Activated T-helper 17 cell treated with anti-CD3 and anti-CD28 coated beads, Interleukin-2, amount 50 U/mL, for 72 hours (primary cell): ENCODE measurements at regions not wholly inside any gene's neighbourhood (a gene's known extent, or its start where the extent isn't known, plus 50 kb on each side); places are given as distances from the start of the nearest gene placed in this dataset.

Experiments used
- ATAC-seq: fragments of 150-1000 bp; cut with Tn5 transposase; replicated peaks from 2 replicates; pipeline ENCODE4 v1.10.0; 2021; ENCODE audit warnings: mild to moderate bottlenecking, moderate library complexity
- H3K27ac Mint-ChIP-seq: one replicate; pipeline ENCODE4 v1.8.0; 2022; ENCODE audit warnings: mixed read lengths
- H3K27me3 Mint-ChIP-seq: one replicate; pipeline ENCODE4 v1.8.0; 2022; ENCODE audit warnings: mixed read lengths
- H3K36me3 Mint-ChIP-seq: one replicate; pipeline ENCODE4 v1.8.0; 2022; ENCODE audit warnings: low read depth, mild to moderate bottlenecking, mixed read lengths
- H3K4me1 Mint-ChIP-seq: one replicate; pipeline ENCODE4 v1.8.0; 2022; ENCODE audit warnings: mixed read lengths
- H3K4me3 Mint-ChIP-seq: one replicate; pipeline ENCODE4 v1.8.0; 2022; ENCODE audit warnings: mild to moderate bottlenecking, mixed read lengths
- H3K9me3 Mint-ChIP-seq: one replicate; pipeline ENCODE4 v1.8.0; 2022; ENCODE audit warnings: mixed read lengths

DNA sequence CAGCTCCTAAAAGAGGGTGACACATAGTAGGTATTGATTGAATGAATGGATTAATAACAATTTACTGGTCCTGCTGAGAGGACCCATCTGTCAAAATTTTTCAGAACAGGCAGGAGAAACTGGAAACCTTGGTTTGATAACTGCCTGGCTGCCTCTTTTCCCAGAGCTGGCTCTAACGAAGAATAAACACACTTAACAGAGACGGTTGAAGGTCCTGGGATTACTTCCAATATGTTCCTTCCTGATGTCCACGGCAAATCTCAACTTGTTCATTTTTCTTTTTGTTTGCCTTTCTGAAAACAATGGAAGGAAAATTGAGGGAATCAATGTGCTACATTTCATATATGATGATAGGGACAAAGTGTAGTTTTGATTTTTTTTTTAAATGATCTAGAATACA lies 76.5 kb upstream of the SYT13 start:
- no peaks in the 10 kb centered on the region for H3K36me3 Mint-ChIP-seq
- H3K4me3 Mint-ChIP-seq: no peak overlapping the region
- no peaks in the 10 kb centered on the region for H3K9me3 Mint-ChIP-seq

GRCh38 chr11:45361551-45361950 lies 75.4 kb upstream of the SYT13 start:
- no peaks in the 10 kb centered on the region for H3K9me3 Mint-ChIP-seq
- peaks cover 11% of the 10 kb centered on the region for H3K27me3 Mint-ChIP-seq
- ATAC-seq: no peak
- no peak overlapping the region for H3K4me3 Mint-ChIP-seq
- no peaks in the 10 kb centered on the region for H3K36me3 Mint-ChIP-seq
- no peak overlapping the region for H3K27ac Mint-ChIP-seq
- no peaks in the 10 kb centered on the region for H3K4me1 Mint-ChIP-seq

More for the DNA sequence above, 76.5 kb upstream of the SYT13 start:
- Mint-ChIP-seq H3K27me3 (peaks cover 11% of the 10 kb centered on the region), H3K27ac (no peak overlapping the region), H3K4me1 (no peaks in the 10 kb centered on the region)
- ATAC-seq: no peak

DNA sequence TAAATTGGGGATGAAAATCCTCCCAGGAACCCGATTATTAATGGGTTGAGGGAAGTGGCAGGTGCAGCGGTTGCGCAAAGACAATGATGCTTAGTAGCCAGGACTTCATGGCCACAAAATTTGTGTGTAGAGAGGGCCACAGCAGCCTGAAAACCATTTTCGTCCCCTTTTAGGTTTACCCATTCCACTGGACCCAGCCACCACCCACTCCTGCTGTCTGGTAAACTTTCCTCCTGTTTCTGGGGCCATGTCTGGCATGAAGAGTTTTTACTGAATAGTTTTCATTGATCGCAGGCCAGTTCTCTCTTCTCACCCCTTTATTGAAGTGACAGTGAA lies 69.5 kb upstream of the SYT13 start:
- Mint-ChIP-seq H3K4me1 (no peaks in the 10 kb centered on the region), H3K27ac (peak overlapping the region; percentile 87), H3K9me3 (peaks cover 3% of the 10 kb centered on the region), H3K36me3 (no peaks in the 10 kb centered on the region), H3K27me3 (no peaks in the 10 kb centered on the region), H3K4me3 (peak overlapping the region; percentile 72)
- ATAC-seq: peak; percentile 13

DNA sequence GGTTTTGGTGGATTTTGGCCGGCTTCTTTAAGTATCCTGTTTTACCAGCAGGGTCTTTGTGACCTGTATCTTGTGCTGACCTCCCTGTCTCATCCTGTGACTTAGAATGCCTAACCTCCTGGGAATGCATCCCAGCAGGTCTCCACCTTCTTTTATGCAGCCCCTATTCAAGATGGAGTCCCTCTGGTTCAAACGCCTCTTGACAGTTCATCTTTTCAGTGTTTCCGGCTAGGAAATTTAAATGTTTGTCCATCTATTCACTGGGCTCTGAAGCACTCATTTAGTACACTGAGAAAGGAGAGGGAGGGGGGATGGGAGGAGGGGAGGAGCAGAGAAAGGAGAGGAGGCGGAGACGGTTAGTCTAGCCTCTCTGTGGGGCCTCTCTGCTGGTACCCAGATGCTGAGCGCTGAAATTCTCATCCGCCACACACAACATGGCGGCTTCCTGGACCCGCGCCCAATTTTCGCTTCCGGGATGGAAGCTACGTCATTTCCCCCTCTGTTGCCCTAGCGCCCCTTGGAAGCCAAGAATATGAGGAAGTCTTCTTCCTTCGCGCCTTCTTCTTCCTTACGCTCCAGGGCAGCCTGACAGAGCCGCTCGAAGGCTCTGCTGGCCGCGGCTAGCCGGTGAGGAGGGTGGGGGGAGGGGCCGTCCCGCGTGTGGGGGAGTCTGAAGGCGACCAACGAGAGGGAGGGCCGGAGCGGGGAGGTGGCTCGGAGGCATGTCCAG lies 69.0 kb upstream of the SYT13 start:
- Mint-ChIP-seq H3K9me3 (peaks cover 3% of the 10 kb centered on the region), H3K4me3 (peak overlapping the region; percentile 72), H3K4me1 (no peaks in the 10 kb centered on the region), H3K27me3 (no peaks in the 10 kb centered on the region), H3K36me3 (no peaks in the 10 kb centered on the region), H3K27ac (peak overlapping the region; percentile 87)
- peak; percentile 94 for ATAC-seq

GRCh38 chr11:45348729-45349128 lies 62.6 kb upstream of the SYT13 start:
- no peak for ATAC-seq
- Mint-ChIP-seq H3K36me3 (no peaks in the 10 kb centered on the region), H3K27ac (no peak overlapping the region), H3K4me3 (no peak overlapping the region), H3K9me3 (no peaks in the 10 kb centered on the region), H3K4me1 (no peaks in the 10 kb centered on the region), H3K27me3 (peaks cover 5% of the 10 kb centered on the region)

GRCh38 chr11:45347348-45348082 lies 61.4 kb upstream of the SYT13 start:
- Mint-ChIP-seq H3K9me3 (no peaks in the 10 kb centered on the region), H3K36me3 (no peaks in the 10 kb centered on the region), H3K27ac (no peak overlapping the region), H3K27me3 (peaks cover 11% of the 10 kb centered on the region), H3K4me3 (no peak overlapping the region), H3K4me1 (no peaks in the 10 kb centered on the region)
- no peak for ATAC-seq

- Mint-ChIP-seq H3K36me3 (no peaks in the 10 kb centered on the region), H3K27ac (no peak overlapping the region), H3K9me3 (no peaks in the 10 kb centered on the region), H3K4me3 (no peak overlapping the region), H3K4me1 (peaks cover 5% of the 10 kb centered on the region), H3K27me3 (peaks cover 15% of the 10 kb centered on the region)
- ATAC-seq: no peak
Measured at GRCh38 chr11:45345491-45345890, 59.4 kb upstream of the SYT13 start.

- Mint-ChIP-seq H3K4me1 (peaks cover 13% of the 10 kb centered on the region), H3K27me3 (peaks cover 15% of the 10 kb centered on the region), H3K9me3 (no peaks in the 10 kb centered on the region), H3K4me3 (no peak overlapping the region), H3K36me3 (no peaks in the 10 kb centered on the region), H3K27ac (no peak overlapping the region)
- no peak for ATAC-seq
Measured at GRCh38 chr11:45344028-45344427, 57.9 kb upstream of the SYT13 start.

- no peak for ATAC-seq
- Mint-ChIP-seq H3K27ac (no peak overlapping the region), H3K9me3 (no peaks in the 10 kb centered on the region), H3K36me3 (no peaks in the 10 kb centered on the region), H3K4me3 (no peak overlapping the region), H3K27me3 (peaks cover 15% of the 10 kb centered on the region), H3K4me1 (peaks cover 13% of the 10 kb centered on the region)
Measured at GRCh38 chr11:45343444-45343843, 57.3 kb upstream of the SYT13 start.

DNA sequence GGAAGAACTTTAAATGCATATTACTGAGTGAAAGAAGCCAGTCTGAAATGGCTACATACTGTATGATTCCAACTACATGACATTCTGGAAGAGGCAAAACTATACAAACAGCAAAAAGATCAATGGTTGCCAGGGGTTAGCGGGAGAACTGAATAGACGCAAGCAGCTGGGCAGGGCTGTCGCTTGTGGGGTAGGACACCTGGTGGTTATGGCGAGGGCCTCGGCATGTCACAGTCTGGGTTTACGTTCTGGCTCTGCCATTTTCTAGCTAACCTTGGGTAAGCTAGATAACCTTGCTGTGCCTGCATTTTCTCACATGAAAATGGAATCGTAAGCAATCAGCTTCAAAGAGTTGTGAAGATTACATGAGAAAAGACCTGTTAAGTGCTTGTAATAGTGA lies 55.2 kb upstream of the SYT13 start:
- no peak overlapping the region for H3K27ac Mint-ChIP-seq
- no peak for ATAC-seq
- H3K4me1 Mint-ChIP-seq: peaks cover 13% of the 10 kb centered on the region
- H3K36me3 Mint-ChIP-seq: no peaks in the 10 kb centered on the region
- peaks cover 15% of the 10 kb centered on the region for H3K27me3 Mint-ChIP-seq
- H3K4me3 Mint-ChIP-seq: no peak overlapping the region
- H3K9me3 Mint-ChIP-seq: no peaks in the 10 kb centered on the region

GRCh38 chr11:45339729-45340519 lies 53.8 kb upstream of the SYT13 start:
- Mint-ChIP-seq H3K4me1 (peaks cover 13% of the 10 kb centered on the region), H3K27me3 (peaks cover 10% of the 10 kb centered on the region), H3K27ac (peak overlapping the region; percentile 51), H3K9me3 (no peaks in the 10 kb centered on the region), H3K4me3 (peak overlapping the region; percentile 72), H3K36me3 (no peaks in the 10 kb centered on the region)
- peak; percentile 99 for ATAC-seq

DNA sequence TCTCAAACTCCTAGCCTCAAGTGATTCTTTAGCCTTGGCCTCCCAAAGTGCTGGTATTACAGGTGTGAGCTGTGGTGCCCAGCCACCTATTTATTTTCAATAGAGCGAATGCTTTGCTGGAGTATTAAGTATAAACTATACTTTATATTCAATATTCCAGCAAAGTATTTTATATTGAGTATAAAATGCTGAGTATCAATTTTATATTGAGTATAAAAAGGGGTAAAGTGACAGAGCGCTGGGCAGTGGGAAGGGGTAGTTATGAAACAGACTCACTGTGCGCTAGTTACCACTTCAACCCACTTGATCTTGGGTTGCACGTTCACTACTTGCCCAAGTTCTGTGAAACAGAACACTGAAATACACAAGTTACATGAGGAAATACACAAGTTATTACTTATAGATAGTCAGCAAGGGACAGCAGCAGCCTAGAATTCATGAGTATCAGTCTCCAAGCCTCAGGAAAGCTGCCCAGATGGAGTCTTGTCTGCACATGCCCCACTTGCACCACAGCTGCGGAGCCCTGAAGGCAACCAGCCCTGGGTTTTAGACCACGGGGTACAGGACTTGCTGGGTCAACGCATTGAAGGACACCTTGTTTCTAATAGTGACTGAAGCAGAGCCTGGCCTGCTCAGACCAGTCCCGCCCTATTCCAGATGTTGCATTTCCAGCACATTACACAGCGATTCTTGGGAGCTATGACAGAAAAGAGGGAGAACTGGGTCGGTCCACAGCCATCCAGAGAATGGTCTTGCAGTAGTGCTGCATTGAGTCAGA lies 51.6 kb upstream of the SYT13 start:
- Mint-ChIP-seq H3K27me3 (peaks cover 7% of the 10 kb centered on the region), H3K27ac (no peak overlapping the region), H3K9me3 (no peaks in the 10 kb centered on the region), H3K4me1 (peaks cover 13% of the 10 kb centered on the region), H3K36me3 (no peaks in the 10 kb centered on the region), H3K4me3 (no peak overlapping the region)
- ATAC-seq: no peak

GRCh38 chr11:45336136-45336535 lies 50.0 kb upstream of the SYT13 start:
- Mint-ChIP-seq H3K4me1 (peaks cover 13% of the 10 kb centered on the region), H3K9me3 (no peaks in the 10 kb centered on the region)
- no peak for ATAC-seq

More at GRCh38 chr11:45336136-45336535, 50.0 kb upstream of the SYT13 start:
- Mint-ChIP-seq H3K27me3 (peaks cover 4% of the 10 kb centered on the region), H3K4me3 (no peak overlapping the region), H3K36me3 (no peaks in the 10 kb centered on the region), H3K27ac (no peak overlapping the region)
